Nephron (organoid): ENCODE measurements at regions not wholly inside any gene's neighbourhood (a gene's known extent, or its start where the extent isn't known, plus 50 kb on each side); places are given as distances from the start of the nearest gene placed in this dataset.

Experiments
- H3K27ac Mint-ChIP-seq, 3 experiments: 2 replicates each; pipeline ENCODE4 v1.8.0; 2020; ENCODE audit warnings: mixed read lengths in 3 of 3, mild to moderate bottlenecking in 2 of 3, moderate library complexity in 1 of 3
- H3K27me3 Mint-ChIP-seq: 2 replicates; pipeline ENCODE4 v1.8.0; 2021; ENCODE audit warnings: low read depth, mild to moderate bottlenecking, moderate library complexity, mixed read lengths
- H3K36me3 Mint-ChIP-seq: 2 replicates; pipeline ENCODE4 v1.8.0; 2020; ENCODE audit warnings: low read depth, mixed read lengths
- H3K4me1 Mint-ChIP-seq: 2 replicates; pipeline ENCODE4 v1.8.0; 2020; ENCODE audit warnings: mixed read lengths
- H3K4me3 Mint-ChIP-seq, 3 experiments: 2 replicates each; pipeline ENCODE4 v1.8.0; 2020; ENCODE audit warnings: mild to moderate bottlenecking in 3 of 3, mixed read lengths in 3 of 3, moderate library complexity in 2 of 3
- H3K9me3 Mint-ChIP-seq: 2 replicates; pipeline ENCODE4 v1.8.0; 2020; ENCODE audit warnings: mixed read lengths
- CTCF ChIP-seq, 3 experiments: fragments of 200-600 bp; sonication (generic); IDR thresholded peaks; one replicate each; pipeline ENCODE4 v1.5.0; 2021; ENCODE audit warnings: antibody characterized with exemption in 3 of 3; ENCODE audit not compliant: unreplicated experiment in 3 of 3

GRCh38 chr5:2298781-2299180, 416.1 kb upstream of the IRX4 start:
- H3K27ac Mint-ChIP-seq, result peak overlapping the region; percentile 30 to 68 (median 62)
- H3K36me3 Mint-ChIP-seq, result no peaks in the 10 kb centered on the region
- peaks cover 38% of the 10 kb centered on the region for H3K4me1 Mint-ChIP-seq
- no peak for TF ChIP-seq CTCF (IDR thresholded peaks at IDR 0.05; ENCODE audit: unreplicated experiment in 3 of 3)
- no peaks in the 10 kb centered on the region for H3K9me3 Mint-ChIP-seq
- H3K4me3 Mint-ChIP-seq, result peak overlapping the region in 1 of 3 experiments; percentile 10
- peaks cover 30% of the 10 kb centered on the region for H3K27me3 Mint-ChIP-seq

GRCh38 chr5:2297991-2298390, 415.3 kb upstream of the IRX4 start:
- peaks cover under 1% of the 10 kb centered on the region for H3K9me3 Mint-ChIP-seq
- no peak for TF ChIP-seq CTCF (IDR thresholded peaks at IDR 0.05; ENCODE audit: unreplicated experiment in 3 of 3)

GRCh38 chr5:2295476-2295875, 412.8 kb upstream of the IRX4 start:
- Mint-ChIP-seq H3K27ac (no peak overlapping the region), H3K4me3 (no peak overlapping the region), H3K4me1 (peaks cover 14% of the 10 kb centered on the region), H3K9me3 (peaks cover 4% of the 10 kb centered on the region), H3K27me3 (peaks cover 16% of the 10 kb centered on the region), H3K36me3 (no peaks in the 10 kb centered on the region)
- no peak for TF ChIP-seq CTCF (IDR thresholded peaks at IDR 0.05; ENCODE audit: unreplicated experiment in 3 of 3)

More at GRCh38 chr5:2297991-2298390, 415.3 kb upstream of the IRX4 start:
- Mint-ChIP-seq H3K36me3 (no peaks in the 10 kb centered on the region), H3K4me1 (peaks cover 30% of the 10 kb centered on the region), H3K27me3 (peaks cover 24% of the 10 kb centered on the region), H3K27ac (no peak overlapping the region), H3K4me3 (no peak overlapping the region)

GRCh38 chr5:2293906-2294305, 411.2 kb upstream of the IRX4 start:
- no peaks in the 10 kb centered on the region for H3K36me3 Mint-ChIP-seq
- peaks cover 4% of the 10 kb centered on the region for H3K9me3 Mint-ChIP-seq
- TF ChIP-seq CTCF (IDR thresholded peaks at IDR 0.05; ENCODE audit: unreplicated experiment in 3 of 3), result no peak
- H3K27me3 Mint-ChIP-seq, result peaks cover 11% of the 10 kb centered on the region
- H3K27ac Mint-ChIP-seq, result no peak overlapping the region
- H3K4me3 Mint-ChIP-seq, result no peak overlapping the region
- peaks cover 7% of the 10 kb centered on the region for H3K4me1 Mint-ChIP-seq

GRCh38 chr5:2291146-2291840, 408.6 kb upstream of the IRX4 start:
- Mint-ChIP-seq H3K4me1 (no peaks in the 10 kb centered on the region), H3K27ac (no peak overlapping the region), H3K9me3 (peaks cover 4% of the 10 kb centered on the region), H3K4me3 (no peak overlapping the region), H3K36me3 (no peaks in the 10 kb centered on the region), H3K27me3 (peaks cover 4% of the 10 kb centered on the region)
- no peak for TF ChIP-seq CTCF (IDR thresholded peaks at IDR 0.05; ENCODE audit: unreplicated experiment in 3 of 3)

- Mint-ChIP-seq H3K27ac (no peak overlapping the region), H3K4me1 (no peaks in the 10 kb centered on the region), H3K36me3 (no peaks in the 10 kb centered on the region), H3K4me3 (no peak overlapping the region), H3K9me3 (peaks cover 4% of the 10 kb centered on the region), H3K27me3 (peaks cover 10% of the 10 kb centered on the region)
- no peak for TF ChIP-seq CTCF (IDR thresholded peaks at IDR 0.05; ENCODE audit: unreplicated experiment in 3 of 3)
Measured at GRCh38 chr5:2289380-2289779, 406.7 kb upstream of the IRX4 start.
